ENCODE measurements at regions not wholly inside any gene's neighbourhood (a gene's known extent, or its start where the extent isn't known, plus 50 kb on each side); places are given as distances from the start of the nearest gene placed in this dataset.

DNA sequence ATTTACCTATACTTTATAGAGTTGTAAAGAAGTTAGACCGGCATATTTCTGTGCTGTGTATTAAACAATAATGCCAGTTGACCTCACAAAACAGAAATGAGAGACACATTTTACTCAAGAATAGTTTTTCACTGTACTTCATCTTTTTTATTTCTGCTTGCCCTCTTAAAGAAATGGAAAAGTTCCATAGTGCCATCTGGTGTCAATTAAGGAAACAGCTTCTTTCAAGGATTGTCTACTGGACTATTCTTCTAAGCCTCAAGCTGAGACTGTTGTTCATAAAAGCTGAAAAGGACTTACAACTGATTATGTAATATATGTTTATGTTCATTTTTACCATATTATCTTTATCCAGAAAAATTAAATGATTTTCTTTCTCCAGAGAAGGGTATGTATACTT is 1523.7 kb downstream of the ARAP2 start:
- Histone ChIP-seq H3K27me3 (no peaks in the 10 kb centered on the region), H3K36me3 (no peaks in the 10 kb centered on the region), H3K9me3 (no peaks in the 10 kb centered on the region), H3K4me3 (no peak overlapping the region), H3K4me1 (no peaks in the 10 kb centered on the region), H3K27ac (no peak overlapping the region)
- TF ChIP-seq POLR2AphosphoS5 (IDR thresholded peaks at IDR 0.05) = no peak
- TF ChIP-seq, protein P1, sequence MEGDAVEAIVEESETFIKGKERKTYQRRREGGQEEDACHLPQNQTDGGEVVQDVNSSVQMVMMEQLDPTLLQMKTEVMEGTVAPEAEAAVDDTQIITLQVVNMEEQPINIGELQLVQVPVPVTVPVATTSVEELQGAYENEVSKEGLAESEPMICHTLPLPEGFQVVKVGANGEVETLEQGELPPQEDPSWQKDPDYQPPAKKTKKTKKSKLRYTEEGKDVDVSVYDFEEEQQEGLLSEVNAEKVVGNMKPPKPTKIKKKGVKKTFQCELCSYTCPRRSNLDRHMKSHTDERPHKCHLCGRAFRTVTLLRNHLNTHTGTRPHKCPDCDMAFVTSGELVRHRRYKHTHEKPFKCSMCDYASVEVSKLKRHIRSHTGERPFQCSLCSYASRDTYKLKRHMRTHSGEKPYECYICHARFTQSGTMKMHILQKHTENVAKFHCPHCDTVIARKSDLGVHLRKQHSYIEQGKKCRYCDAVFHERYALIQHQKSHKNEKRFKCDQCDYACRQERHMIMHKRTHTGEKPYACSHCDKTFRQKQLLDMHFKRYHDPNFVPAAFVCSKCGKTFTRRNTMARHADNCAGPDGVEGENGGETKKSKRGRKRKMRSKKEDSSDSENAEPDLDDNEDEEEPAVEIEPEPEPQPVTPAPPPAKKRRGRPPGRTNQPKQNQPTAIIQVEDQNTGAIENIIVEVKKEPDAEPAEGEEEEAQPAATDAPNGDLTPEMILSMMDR (IDR thresholded peaks at IDR 0.05) = peak in 1 of 3 donors; percentile 42
- no peak for DNase-seq (ENCODE audit: low spot score in 2 of 2)
- intact Hi-C loops (cut with DNase I; ENCODE audit: low total_unique reads) = loop anchor here (5.0 kb wide), 1 partner anchor 528 kb away; no protein-coding TSS in a partner anchor

DNA sequence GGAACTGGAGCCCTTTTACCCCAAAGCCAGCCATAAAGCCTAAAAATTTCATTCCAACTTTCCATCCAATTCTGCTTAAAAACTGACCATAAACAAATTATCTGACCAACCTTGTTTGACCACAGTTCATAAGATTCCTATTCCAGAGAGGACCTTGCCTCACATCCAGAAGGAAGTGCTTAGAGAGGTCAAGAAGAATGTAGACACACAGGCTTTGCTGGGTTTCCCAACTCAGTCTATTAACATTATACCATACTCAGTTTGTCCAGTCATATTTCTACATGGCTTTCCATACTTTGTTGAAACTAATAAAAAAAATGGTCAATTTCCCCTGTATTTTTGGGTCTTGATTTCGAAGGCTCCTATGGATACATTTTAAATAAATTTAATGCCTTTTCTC is 1522.5 kb downstream of the ARAP2 start:
- Histone ChIP-seq H3K4me3 (no peak overlapping the region), H3K27me3 (no peaks in the 10 kb centered on the region), H3K27ac (no peak overlapping the region), H3K9me3 (no peaks in the 10 kb centered on the region), H3K36me3 (no peaks in the 10 kb centered on the region), H3K4me1 (no peaks in the 10 kb centered on the region)
- intact Hi-C loops (cut with DNase I; ENCODE audit: low total_unique reads) = loop anchor here (5.0 kb wide), 1 partner anchor 530 kb away; no protein-coding TSS in a partner anchor
- TF ChIP-seq POLR2A (IDR thresholded peaks at IDR 0.05) (no peak), POLR2AphosphoS5 (IDR thresholded peaks at IDR 0.05) (no peak)
- TF ChIP-seq, protein P1 (IDR thresholded peaks at IDR 0.05) = no peak
- no peak for DNase-seq (ENCODE audit: low spot score in 2 of 2)

DNA sequence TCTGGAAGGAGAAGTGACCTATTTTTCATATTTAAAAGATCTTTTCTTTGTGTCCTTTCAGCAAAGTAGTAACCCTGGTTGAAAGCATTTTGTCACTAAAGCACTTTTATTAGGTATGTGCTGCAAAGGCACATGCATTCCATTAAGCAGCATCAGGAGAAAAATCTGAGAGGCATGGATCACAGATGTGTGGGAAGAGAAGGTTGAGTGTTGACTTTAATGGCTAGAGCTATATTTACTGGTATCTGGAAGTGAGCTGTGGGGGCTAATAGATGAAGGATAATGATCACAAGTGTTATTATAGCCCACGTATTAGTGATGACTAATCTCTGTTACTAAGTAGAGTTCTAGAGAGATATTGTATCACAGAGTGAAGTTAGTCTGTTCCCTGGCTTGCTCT is 1520.7 kb downstream of the ARAP2 start:
- intact Hi-C loops (cut with DNase I; ENCODE audit: low total_unique reads) = loop anchor here (5.0 kb wide), 1 partner anchor 531 kb away; no protein-coding TSS in a partner anchor
- H3K4me3 ChIP-seq = no peak overlapping the region
- no peaks in the 10 kb centered on the region for H3K27me3 ChIP-seq
- H3K27ac ChIP-seq = no peak overlapping the region
- no peaks in the 10 kb centered on the region for H3K36me3 ChIP-seq
- DNase-seq (ENCODE audit: low spot score in 2 of 2) = no peak
- H3K9me3 ChIP-seq = no peaks in the 10 kb centered on the region
- H3K4me1 ChIP-seq = no peaks in the 10 kb centered on the region
- no peak for TF ChIP-seq POLR2A (IDR thresholded peaks at IDR 0.05)
- TF ChIP-seq, protein P1 (IDR thresholded peaks at IDR 0.05) = no peak
- no peak for TF ChIP-seq POLR2AphosphoS5 (IDR thresholded peaks at IDR 0.05)

DNA sequence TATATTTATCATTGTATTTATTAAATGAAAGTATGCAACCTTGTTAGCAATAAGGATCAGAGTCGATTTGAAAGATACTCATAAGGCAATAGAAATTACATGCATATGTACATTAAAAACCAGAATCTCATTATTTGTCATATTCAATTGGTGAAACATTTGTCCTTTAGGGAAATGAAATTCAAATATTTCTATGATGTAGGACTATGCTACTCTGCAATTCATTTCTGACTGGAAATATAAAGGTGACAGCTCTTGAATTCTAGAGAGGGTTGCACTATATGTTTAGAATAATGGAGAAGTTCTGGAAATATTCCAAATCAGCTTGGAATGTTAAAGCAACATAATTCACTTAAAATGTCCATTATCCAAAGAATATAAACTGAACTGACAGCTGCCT is 1519.8 kb downstream of the ARAP2 start:
- Histone ChIP-seq H3K9me3 (no peaks in the 10 kb centered on the region), H3K4me3 (no peak overlapping the region), H3K27ac (no peak overlapping the region), H3K4me1 (no peaks in the 10 kb centered on the region), H3K36me3 (no peaks in the 10 kb centered on the region), H3K27me3 (no peaks in the 10 kb centered on the region)
- intact Hi-C loops (cut with DNase I; ENCODE audit: low total_unique reads) = loop anchor here (5.0 kb wide), 1 partner anchor 532 kb away; no protein-coding TSS in a partner anchor
- no peak for TF ChIP-seq POLR2AphosphoS5 (IDR thresholded peaks at IDR 0.05)
- TF ChIP-seq, protein P1 (IDR thresholded peaks at IDR 0.05) = no peak
- TF ChIP-seq POLR2A (IDR thresholded peaks at IDR 0.05) = no peak
- no peak for DNase-seq (ENCODE audit: low spot score in 2 of 2)

DNA sequence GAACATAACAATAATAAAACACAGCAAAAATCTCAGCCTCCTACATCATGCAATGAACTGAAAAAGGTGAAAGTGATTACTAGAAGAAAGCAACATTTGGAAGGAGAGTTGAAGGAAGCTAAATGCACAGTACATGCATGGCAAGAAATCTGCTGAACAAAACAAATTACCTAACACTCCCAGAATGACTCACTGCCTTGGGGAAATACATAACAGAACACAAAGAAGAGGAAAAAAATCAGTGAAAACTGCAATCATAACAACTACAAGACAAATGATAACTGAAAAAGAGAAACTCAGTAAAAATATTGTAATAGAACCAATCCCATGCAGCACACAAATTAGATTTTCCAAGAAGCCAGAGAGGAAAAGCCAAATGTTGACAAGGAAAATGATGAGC is 1513.2 kb downstream of the ARAP2 start:
- Histone ChIP-seq H3K27ac (no peak overlapping the region), H3K4me3 (no peak overlapping the region), H3K4me1 (no peaks in the 10 kb centered on the region), H3K9me3 (no peaks in the 10 kb centered on the region), H3K27me3 (no peaks in the 10 kb centered on the region), H3K36me3 (no peaks in the 10 kb centered on the region)
- DNase-seq (ENCODE audit: low spot score in 2 of 2) = no peak
- no peak for TF ChIP-seq POLR2A (IDR thresholded peaks at IDR 0.05)
- TF ChIP-seq, protein P1 (IDR thresholded peaks at IDR 0.05) = no peak
- intact Hi-C loops (cut with DNase I; ENCODE audit: low total_unique reads) = no loop called here
